Activated CD4-positive, alpha-beta T cell treated with anti-CD3 and anti-CD28 coated beads for 24 hours (primary cell): ENCODE measurements at regions not wholly inside any gene's neighbourhood (a gene's known extent, or its start where the extent isn't known, plus 50 kb on each side); places are given as distances from the start of the nearest gene placed in this dataset.
"Not testable (repeated sequence)": the region's sequence is repeated elsewhere in the genome, so short reads cannot be mapped to it uniquely, and the experiment has no call there.

Experiments
- DNase-seq, 2 donors: peaks; one replicate each; pipeline ENCODE4 v3.0.0-alpha.2; 2020; ENCODE audit warnings: low read depth in 2 of 2

DNA sequence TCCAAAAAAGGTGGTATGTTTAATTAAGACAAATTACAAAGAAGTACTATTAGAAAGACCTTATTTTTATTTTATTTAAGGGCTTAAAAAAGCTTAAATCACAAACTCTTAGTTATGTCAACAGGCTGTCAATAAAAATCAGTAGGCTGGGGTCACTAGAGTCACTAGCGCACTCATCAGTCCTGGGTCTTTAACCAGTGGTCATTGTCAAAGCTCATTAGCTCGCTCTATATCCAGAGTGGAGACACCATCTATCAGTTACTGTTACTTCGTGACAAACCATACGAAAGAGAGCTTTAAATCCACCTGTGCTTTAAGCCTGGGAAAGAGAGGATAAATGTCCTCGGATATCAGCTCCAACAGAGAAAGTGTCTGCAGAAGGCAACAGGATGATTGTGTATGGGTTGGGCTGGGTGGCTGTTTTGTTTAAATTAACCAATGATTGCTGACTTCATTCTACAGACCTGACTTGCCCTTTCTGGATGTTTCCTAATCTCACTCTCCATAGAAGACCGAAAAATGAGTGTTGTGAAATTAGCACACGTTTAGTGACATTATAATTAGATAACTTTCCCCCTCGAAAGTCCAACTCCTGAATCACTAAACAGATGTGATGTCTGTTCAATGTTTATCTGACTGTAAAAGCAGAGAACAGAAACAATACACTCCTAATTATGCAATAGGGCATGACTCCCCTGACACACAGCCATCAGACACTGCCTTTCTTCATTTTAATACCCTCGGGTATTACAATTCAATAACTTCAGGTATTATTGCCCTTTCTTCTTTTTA lies 123.6 kb upstream of the TNPO1 start:
- DNase-seq, result no peak

GRCh38 chr5:72692231-72692637 lies 124.2 kb upstream of the TNPO1 start:
- no peak for DNase-seq

DNA sequence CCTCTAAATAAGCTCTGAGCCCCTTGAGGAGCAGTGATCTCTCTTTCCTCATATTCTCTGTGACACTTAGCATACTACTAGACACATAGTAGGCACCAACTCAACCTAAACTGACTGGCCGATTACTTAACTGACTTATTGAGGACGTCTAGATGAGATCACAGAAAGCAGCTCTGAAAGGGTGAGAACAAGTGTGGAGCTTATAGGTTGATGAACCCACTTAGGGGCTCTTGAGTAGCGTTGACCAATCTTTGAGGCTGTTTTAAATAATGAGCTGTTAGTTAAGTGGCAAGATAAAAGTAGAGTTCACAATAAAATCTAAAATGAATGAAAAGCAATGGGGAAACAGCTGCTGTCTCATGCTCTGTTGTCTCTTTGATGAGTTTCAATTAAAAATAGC lies 124.7 kb upstream of the TNPO1 start:
- DNase-seq, result no peak

DNA sequence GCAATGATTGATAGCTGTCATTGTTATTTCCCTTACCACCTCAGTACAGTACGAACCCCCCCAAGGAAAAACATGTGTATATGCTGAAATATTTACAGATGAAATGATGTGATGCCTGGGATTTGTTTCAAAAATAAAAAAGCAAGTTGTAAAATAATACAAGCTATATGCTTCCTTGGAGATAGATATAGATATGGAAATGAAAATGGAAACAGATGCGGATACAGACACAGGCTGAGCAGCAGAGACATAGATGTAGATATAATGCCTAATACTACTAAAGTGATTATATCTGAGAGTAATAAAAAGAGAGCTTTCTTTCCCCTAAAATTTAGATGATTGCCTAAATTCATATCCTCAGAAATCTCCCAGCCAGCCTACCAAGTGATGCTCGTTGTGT lies 127.5 kb upstream of the TNPO1 start:
- no peak for DNase-seq

GRCh38 chr5:72687288-72687687 lies 129.2 kb upstream of the TNPO1 start:
- no peak for DNase-seq

GRCh38 chr5:72682561-72682960 lies 133.9 kb upstream of the TNPO1 start:
- no peak for DNase-seq

DNA sequence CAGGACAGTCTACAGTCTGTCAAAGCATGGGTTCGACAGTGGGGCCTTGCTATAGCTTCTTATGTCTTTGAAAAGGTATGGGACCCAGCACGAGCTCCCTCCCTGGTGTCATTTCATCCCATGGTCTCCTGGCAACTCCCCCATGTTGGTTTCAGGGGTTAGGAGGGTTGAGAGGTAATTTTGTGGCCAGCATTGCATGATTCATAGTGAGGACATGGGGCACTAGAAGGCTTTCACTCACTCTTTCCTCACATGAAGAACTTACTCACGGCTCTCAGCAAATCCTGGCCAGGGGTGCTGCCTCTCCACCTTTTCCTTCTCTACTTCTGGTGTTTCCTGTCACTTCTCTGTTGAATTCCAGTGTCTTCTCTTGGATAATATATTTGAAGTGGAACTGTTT lies 134.7 kb upstream of the TNPO1 start:
- DNase-seq, result no peak

GRCh38 chr5:72677447-72677846 lies 139.0 kb upstream of the TNPO1 start:
- DNase-seq, result no peak

GRCh38 chr5:72676831-72677230 lies 139.6 kb upstream of the TNPO1 start:
- DNase-seq, result not testable (repeated sequence)

GRCh38 chr5:72673623-72674022 lies 142.8 kb upstream of the TNPO1 start:
- DNase-seq, result no peak

DNA sequence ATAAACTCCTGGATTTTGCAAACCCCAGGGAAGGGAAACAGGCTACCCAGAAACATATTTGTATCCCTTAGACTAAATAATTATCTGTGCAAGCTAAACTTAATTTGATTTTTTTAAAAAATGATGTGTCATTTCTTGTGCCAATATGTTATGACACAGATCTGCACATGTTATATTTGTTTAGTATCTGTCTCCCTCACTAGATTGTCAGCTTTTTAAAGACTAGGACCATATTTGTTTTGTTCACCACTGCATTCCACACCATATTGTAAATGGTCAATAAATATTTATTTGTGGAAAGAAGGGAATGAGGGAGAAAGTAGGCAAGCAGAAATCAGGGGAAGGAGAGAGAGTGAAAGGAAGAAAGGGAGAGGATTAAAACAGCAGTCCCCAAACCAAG lies 143.3 kb upstream of the TNPO1 start:
- no peak for DNase-seq

GRCh38 chr5:72667708-72668107 lies 148.8 kb upstream of the TNPO1 start:
- no peak for DNase-seq

DNA sequence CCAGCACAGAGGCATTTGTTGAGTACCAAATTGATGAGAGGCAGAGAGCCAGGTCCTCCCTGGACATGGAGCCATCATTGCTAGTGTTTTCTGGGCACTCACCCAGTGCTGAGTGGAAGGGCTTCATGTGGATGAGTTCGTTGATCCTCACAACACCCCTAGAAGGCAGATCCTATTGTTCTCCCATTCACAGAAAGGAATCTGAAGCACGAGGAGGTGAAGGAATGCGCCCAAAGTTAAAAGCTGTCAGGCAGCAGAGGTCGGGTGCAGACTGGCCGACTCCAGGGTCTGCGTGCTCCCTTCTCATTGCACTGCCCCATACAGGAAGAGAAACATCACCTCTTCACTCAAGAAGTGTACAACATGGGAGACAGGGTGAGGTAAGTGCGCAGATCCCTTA lies 153.5 kb upstream of the TNPO1 start:
- DNase-seq, result no peak

DNA sequence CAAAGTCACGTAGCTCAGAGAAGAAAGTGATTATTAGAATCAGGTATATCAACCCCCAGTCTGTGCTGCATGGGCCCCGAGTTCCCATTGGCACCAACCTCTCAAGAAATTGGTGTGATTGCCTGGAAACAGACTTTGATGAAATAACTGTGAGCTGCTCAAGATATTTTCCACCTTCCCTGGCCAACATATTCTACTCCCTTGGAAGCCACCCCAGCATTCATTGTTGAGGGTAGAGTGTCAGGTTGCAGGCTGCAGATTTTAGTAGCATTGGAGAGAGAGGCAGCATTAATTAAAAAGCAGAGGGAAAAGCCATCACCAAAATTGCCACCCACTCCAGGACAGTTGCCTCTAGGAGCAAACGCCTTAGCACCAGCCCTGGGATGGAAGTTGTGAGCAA lies 154.2 kb upstream of the TNPO1 start:
- DNase-seq, result no peak

DNA sequence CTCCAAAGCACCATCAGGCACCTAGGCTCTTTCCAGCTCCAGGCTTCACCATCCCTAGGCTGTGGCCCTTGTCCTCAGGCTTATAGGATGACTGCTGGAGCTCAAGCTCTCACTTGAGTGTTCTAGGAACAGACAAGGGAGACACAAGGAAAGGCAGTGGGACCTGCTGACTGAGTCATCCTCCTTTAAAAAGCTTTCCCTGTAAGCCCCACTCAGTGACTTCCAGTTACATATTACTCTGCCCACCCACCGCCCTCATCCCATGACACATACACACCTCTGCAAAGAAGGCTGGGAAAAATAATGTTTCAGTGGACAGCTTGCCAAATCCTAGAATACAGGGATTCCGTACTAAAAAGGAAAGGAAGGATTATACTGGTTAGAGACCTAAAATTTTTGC lies 154.2 kb upstream of the ZNF366 start:
- no peak for DNase-seq

DNA sequence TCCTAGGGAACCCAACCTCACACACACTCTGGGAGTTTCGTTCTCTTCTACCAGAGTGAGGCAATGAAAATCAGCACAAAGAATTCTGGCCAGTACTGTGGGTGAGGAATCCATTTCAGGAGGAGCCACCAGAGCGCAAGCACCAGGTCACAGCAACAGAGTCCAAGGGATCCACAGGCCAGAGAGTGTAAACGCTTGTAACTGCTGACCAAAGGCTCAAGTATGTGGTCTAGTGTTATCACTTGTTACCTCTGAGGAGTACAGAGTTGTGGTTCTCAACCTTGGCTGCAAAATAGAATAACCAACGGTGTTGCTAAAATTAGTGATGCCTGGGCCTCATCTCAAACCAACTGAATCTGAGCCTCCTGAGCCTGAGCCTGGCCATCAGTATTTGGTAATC lies 152.5 kb upstream of the ZNF366 start:
- no peak for DNase-seq

- no peak for DNase-seq
These were observed 151.7 kb upstream of the ZNF366 start for GRCh38 chr5:72658761-72659540.

DNA sequence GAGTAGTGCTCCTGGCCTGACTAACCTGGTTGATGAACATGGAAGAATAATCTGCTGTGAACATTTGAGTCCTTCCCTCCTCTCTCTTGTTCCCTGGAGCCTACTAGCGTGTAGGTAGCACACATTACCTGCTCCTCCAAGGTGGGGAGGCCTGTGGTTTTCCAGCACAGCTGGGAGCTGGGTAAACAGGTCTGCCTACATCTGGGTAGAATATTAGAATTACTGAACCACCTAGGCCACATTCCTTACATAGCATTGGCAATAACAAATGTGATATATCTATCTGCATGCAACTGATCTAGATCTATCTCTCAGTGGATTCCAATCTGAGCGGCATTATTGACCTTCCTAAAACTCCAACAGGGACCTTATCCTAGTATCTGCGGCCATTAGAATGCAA lies 151.0 kb upstream of the ZNF366 start:
- no peak for DNase-seq

DNA sequence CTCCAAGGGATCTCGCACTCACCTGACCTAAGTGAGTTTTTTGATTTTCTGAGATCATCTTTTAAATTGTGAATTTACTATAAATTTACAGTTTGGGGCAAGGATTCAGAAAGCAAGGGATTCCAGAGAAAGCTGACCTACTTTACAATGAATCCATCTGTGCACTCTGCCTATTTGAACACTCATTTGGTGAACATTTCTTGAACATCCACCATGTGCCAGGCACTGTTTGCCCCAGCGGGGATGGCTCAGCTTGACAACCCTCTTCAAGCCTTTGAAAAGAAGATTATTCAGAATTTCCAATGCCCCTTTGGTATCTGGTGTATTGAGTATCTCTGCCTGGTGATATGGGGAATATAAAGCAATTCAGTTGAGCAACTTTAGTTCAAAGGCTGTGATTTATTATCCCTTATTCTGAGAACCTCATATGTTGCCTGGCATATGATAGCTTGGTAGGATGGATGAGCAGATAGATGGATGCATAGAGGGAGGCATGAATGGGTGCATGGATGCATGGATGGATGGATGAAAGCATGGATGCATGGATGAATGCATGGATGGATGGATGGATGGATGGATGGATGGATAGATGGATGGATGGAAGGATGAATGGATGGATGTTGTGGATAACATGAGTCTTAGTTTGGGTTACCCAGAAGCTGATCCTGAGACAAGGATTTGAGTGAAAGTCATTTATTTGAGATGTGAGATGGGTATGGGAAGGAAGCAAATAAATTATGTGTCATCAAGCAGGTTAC lies 149.7 kb upstream of the ZNF366 start:
- DNase-seq, result no peak

DNA sequence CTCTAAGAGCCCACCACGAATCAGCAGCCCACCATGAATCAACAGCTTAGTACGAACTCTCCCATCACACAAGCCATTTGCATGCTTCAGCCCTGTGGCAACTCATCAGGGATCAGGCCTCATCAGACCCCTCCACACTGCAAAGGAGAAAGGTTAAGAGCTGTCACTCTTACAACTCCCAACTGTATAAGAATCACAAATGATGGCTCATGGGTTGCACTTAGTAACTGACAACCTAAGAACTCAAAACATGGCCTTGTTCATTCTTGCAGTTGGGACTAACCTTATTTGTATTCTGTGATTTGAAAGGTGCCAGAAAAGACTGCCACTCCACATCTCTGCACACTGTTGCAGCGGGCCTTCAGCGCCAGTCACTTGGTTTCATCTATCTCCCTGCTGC lies 149.1 kb upstream of the ZNF366 start:
- no peak for DNase-seq

DNA sequence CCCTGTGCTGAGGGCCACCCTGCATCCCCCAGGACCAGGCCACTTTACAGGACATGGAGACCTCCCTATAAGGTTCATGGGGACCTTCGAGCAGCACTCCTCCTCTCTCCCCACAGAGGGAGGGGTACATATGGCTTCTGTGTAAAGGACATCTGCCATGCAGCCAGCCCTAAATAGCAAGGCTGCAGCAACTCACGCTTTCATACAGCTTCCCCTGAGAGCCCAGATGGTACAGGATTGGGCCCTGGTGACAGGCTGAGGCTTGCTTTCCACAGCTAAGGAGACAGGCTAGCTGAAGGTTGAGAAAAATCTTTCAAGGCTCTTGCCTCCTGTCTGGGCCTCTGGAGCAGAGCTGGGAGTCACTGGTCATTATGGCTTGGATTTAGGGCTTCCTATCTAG lies 147.0 kb upstream of the ZNF366 start:
- no peak for DNase-seq

DNA sequence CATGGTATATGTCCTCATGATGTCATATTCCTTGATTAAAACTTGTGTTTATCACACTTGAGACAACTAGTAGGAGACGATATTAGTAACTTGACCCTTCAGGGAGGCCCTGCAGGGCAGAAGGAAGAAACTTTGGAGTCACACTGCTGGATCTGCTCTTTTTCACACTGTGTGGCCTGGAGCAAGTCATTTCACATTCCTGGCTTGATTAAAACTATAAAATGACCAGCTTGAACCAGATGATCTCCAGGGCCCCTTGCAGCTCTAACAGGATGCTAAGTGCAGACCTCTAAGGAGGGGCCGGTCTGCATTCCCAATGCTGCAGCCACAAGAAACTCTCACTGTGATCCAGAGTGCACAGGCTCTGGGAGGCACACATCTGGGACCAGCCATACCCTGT lies 146.4 kb upstream of the ZNF366 start:
- no peak for DNase-seq

GRCh38 chr5:72651779-72652178 lies 144.6 kb upstream of the ZNF366 start:
- no peak for DNase-seq
